ENCODE measurements at regions not wholly inside any gene's neighbourhood (a gene's known extent, or its start where the extent isn't known, plus 50 kb on each side); places are given as distances from the start of the nearest gene placed in this dataset.

DNA sequence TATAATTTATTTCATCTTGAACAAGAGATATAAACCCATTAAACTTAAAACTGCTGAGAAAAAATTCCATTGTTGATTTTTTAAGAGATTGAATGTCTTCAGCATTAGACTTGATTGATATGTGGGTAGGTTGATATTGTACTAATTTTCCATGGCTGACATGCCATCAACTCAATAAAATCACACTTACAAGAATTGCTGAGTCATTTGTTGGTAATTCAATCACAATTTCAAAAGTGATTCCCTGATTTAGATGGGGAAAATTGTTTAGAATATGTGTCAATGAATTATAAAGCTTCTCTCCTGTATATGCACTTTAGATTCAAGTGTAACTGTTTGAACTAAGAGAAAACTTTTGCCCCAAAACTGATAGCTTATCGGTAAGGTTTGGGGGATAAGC is 223.5 kb upstream of the NCAM2 start:
- H3K27ac ChIP-seq = no peak overlapping the region
- no peak for TF ChIP-seq POLR2A (IDR thresholded peaks at IDR 0.05)
- TF ChIP-seq, protein P1, sequence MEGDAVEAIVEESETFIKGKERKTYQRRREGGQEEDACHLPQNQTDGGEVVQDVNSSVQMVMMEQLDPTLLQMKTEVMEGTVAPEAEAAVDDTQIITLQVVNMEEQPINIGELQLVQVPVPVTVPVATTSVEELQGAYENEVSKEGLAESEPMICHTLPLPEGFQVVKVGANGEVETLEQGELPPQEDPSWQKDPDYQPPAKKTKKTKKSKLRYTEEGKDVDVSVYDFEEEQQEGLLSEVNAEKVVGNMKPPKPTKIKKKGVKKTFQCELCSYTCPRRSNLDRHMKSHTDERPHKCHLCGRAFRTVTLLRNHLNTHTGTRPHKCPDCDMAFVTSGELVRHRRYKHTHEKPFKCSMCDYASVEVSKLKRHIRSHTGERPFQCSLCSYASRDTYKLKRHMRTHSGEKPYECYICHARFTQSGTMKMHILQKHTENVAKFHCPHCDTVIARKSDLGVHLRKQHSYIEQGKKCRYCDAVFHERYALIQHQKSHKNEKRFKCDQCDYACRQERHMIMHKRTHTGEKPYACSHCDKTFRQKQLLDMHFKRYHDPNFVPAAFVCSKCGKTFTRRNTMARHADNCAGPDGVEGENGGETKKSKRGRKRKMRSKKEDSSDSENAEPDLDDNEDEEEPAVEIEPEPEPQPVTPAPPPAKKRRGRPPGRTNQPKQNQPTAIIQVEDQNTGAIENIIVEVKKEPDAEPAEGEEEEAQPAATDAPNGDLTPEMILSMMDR (IDR thresholded peaks at IDR 0.05) = no peak
- TF ChIP-seq EP300 (IDR thresholded peaks at IDR 0.05) = no peak
- TF ChIP-seq POLR2AphosphoS5 (IDR thresholded peaks at IDR 0.05) = no peak
- H3K4me1 ChIP-seq = no peaks in the 10 kb centered on the region
- 100% methylated on average over 1 of the region's 1 CpG for WGBS
- H3K36me3 ChIP-seq = no peaks in the 10 kb centered on the region
- H3K27me3 ChIP-seq = no peaks in the 10 kb centered on the region
- no peak for DNase-seq (ENCODE audit: low spot score in 2 of 2)
- peaks cover 6% of the 10 kb centered on the region for H3K9me3 ChIP-seq
- no peak overlapping the region for H3K4me3 ChIP-seq

DNA sequence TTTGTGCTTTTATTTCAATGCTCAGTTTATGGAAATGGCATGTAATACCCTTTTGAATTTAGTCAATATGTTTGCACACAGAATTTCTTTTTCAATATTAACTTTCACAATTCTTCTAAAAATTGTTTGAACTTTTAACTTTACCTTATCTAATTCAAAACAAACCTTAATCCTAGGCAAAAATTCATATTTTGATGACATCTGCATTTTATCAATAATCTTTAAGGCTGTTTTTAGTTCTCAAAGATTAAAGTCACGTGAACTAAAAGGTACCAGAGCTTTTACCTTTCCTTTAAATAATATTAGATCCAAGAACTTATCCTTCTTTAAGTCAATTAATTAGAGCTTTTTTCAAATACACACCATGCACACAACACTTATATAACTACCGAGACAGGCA is 218.9 kb upstream of the NCAM2 start:
- no peak overlapping the region for H3K27ac ChIP-seq
- TF ChIP-seq POLR2A (IDR thresholded peaks at IDR 0.05) = no peak
- no peak for TF ChIP-seq POLR2AphosphoS5 (IDR thresholded peaks at IDR 0.05)
- TF ChIP-seq, protein P1 (IDR thresholded peaks at IDR 0.05) = no peak
- TF ChIP-seq EP300 (IDR thresholded peaks at IDR 0.05) = no peak
- 68% methylated on average over 2 of the region's 2 CpGs for WGBS
- no peaks in the 10 kb centered on the region for H3K36me3 ChIP-seq
- H3K4me3 ChIP-seq = no peak overlapping the region
- DNase-seq (ENCODE audit: low spot score in 2 of 2) = no peak
- peaks cover 9% of the 10 kb centered on the region for H3K9me3 ChIP-seq
- H3K27me3 ChIP-seq = no peaks in the 10 kb centered on the region
- no peaks in the 10 kb centered on the region for H3K4me1 ChIP-seq

DNA sequence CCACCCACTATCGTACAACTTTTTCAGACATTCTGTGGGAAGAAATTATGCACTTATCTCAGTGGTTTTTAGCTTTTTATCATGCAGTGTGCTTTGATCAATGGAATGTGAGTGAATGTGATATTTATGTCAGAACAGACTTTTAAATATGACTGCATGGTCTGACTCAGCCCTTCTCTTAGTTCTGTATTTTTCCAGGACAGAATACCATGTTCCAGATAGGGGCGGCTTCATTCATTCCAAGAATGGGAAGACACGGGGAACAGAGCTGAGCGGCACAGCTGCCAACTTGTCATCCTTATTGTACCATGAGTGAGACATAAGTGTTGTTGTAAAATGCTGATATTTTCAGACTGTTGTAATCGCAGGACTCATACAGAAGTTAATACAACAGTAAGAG is 214.6 kb upstream of the NCAM2 start:
- 80% methylated on average over 5 of the region's 5 CpGs for WGBS
- H3K27ac ChIP-seq = no peak overlapping the region

DNA sequence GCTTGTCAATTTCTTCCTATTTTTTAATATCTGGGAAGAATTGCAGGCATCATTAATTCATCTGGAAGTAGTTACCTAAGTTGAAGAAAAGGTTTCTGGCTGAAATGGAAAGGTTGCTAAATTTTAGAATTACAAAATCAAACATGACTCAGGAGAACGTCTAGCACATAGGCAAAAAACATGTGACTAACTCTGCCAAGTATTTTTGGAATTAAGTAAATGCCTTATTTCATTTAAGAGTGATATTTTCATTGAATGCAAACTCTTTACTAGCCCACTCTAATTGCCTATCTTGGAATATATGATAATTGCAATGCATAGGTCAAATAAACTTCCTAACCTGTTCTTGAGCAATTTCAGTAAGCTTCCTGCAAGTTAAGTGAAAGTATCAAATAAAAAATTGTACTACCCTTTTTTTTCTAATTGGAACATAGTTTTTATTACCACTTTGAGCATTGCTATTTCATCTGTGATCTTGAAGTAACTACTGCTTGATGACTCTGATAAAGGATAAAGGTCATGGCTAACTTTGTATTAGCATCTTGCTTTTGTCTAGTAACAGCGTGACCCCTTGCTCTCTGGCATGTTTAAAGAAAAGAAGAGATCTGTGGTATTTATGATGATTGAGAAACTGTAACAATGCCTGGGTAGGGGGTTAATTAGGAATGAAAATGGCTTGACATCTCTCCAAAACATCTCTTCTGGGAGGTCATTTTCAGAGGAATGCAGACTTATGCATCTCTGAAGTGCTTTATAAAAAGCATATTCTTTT is 208.3 kb upstream of the NCAM2 start:
- Histone ChIP-seq H3K27me3 (no peaks in the 10 kb centered on the region), H3K27ac (peak overlapping the region; percentile 13), H3K36me3 (no peaks in the 10 kb centered on the region), H3K4me3 (no peak overlapping the region), H3K9me3 (no peaks in the 10 kb centered on the region), H3K4me1 (no peaks in the 10 kb centered on the region)
- no peak for DNase-seq (ENCODE audit: low spot score in 2 of 2)
- whole genome bisulfite sequencing = 43% methylated on average over 2 of the region's 2 CpGs
- TF ChIP-seq POLR2A (IDR thresholded peaks at IDR 0.05) (no peak), POLR2AphosphoS5 (IDR thresholded peaks at IDR 0.05) (no peak)

More for the DNA sequence above, 214.6 kb upstream of the NCAM2 start:
- no peaks in the 10 kb centered on the region for H3K36me3 ChIP-seq
- H3K4me3 ChIP-seq = no peak overlapping the region
- TF ChIP-seq POLR2AphosphoS5 (IDR thresholded peaks at IDR 0.05) (no peak), EP300 (IDR thresholded peaks at IDR 0.05) (no peak), POLR2A (IDR thresholded peaks at IDR 0.05) (no peak)
- TF ChIP-seq, protein P1 (IDR thresholded peaks at IDR 0.05) = no peak
- DNase-seq (ENCODE audit: low spot score in 2 of 2) = no peak
- no peaks in the 10 kb centered on the region for H3K27me3 ChIP-seq
- H3K9me3 ChIP-seq = peaks cover 9% of the 10 kb centered on the region
- H3K4me1 ChIP-seq = no peaks in the 10 kb centered on the region

DNA sequence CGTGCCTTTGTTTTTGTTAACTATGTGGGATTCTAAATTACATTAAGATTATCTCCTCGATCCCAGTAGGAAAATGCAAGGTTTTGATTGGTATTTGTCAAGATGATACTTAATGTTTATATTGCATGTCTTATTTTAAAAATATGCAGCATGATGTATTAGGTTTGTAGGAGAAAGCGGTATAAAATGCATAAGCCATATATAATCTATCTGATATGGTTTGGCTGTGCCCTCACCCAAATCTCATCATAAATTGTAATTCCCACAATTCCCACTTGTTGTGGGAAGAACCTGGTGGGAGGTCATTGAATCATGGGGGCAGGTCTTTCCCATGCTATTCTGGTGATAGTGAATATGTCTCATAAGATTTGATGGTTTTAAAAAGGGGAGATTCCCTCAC is 198.1 kb upstream of the NCAM2 start:
- no peak for DNase-seq (ENCODE audit: low spot score in 2 of 2)
- Histone ChIP-seq H3K27ac (no peak overlapping the region), H3K4me3 (no peak overlapping the region), H3K9me3 (no peaks in the 10 kb centered on the region), H3K27me3 (no peaks in the 10 kb centered on the region), H3K4me1 (no peaks in the 10 kb centered on the region), H3K36me3 (no peaks in the 10 kb centered on the region)
- WGBS = 90% methylated on average over 3 of the region's 3 CpGs
- TF ChIP-seq POLR2AphosphoS5 (IDR thresholded peaks at IDR 0.05) (no peak), EP300 (IDR thresholded peaks at IDR 0.05) (no peak)
- TF ChIP-seq, protein P1 (IDR thresholded peaks at IDR 0.05) = no peak
